ENCODE measurements at regions not wholly inside any gene's neighbourhood (a gene's known extent, or its start where the extent isn't known, plus 50 kb on each side); places are given as distances from the start of the nearest gene placed in this dataset.

DNA sequence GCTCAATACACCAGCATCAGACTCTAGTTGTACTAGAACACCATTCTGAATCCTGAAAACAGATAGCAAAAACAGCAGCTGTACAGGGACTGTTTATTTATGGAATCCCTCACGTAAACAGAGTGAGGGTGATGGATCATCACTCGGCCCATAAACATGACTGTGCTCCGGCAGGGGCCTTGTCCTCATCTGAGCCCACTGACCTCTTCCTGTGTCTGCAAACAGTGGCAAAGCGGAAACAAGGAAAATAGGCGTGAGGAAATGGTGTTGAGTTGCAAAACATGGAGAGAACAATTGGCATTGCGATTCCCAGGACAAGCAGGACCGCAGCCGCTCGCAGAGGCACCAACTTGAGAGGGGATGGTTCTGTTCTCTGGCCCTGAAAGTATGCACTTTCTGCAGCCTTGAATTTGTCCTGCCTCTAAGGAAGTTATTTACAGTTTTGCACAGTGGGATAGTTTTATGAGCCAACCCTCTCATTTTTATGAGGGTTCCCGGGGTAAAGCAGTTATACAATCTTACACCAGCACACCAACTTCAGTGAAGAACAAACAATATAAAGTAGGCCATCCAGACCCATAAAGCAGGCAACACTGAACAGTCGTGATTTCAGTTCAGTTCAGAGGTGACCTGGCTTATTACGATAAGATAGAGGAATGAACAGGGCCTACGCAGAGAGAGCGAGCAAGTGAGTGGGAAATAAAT lies 248.0 kb upstream of the FZD8 start:
- ChIA-PET RAD21 (ENCODE audit: unreplicated experiment) (no interaction called here), SMC1A (ENCODE audit: uncharacterized antibody, unreplicated experiment) (no interaction called here), CTCF (no interaction called here), POLR2A (no interaction called here)
- H3K79me2 ChIP-seq (ENCODE audit: control insufficient read depth, insufficient read depth, low read length) = no peaks in the 10 kb centered on the region
- no peak overlapping the region for H3K9ac ChIP-seq (ENCODE audit: control insufficient read depth, insufficient read depth, low read length)
- no peaks in the 10 kb centered on the region for H3K9me3 ChIP-seq (replicated peaks; ENCODE audit: control insufficient read depth, insufficient read depth, low read length)
- FAIRE-seq = no peak
- H3K4me1 ChIP-seq (ENCODE audit: control insufficient read depth, insufficient read depth, low read length) = no peaks in the 10 kb centered on the region
- no TSS peak for BruUV-seq (replicated peaks)
- no peaks in the 10 kb centered on the region for H3K27me3 ChIP-seq (replicated peaks in 1 of 2; ENCODE audit: control insufficient read depth in 2 of 2, insufficient read depth in 2 of 2, low read length in 1 of 2)
- DNase-seq (ENCODE audit: low read depth, low spot score) = no peak
- no peak overlapping the region for H3K4me2 ChIP-seq (ENCODE audit: control insufficient read depth, insufficient read depth)
- no peak overlapping the region for H3K4me3 ChIP-seq
- in situ Hi-C loops (cut with MboI) = no loop called here
- no peak for ATAC-seq
- intact Hi-C loops (cut with micrococcal nuclease; ENCODE audit: unreplicated experiment) = loop anchor here (10.0 kb wide), 1 partner anchor 55 kb away; no protein-coding TSS in a partner anchor
- 47% methylated on average over 14 of the region's 14 CpGs for WGBS (ENCODE audit: insufficient coverage, insufficient replicate concordance, low lambda C conversion rate, missing lambda C conversion rate)
- no peaks in the 10 kb centered on the region for H4K20me1 ChIP-seq (ENCODE audit: control insufficient read depth, insufficient read depth)
- no peaks in the 10 kb centered on the region; a peak in 1 of 4 replicates for H3K36me3 ChIP-seq (ENCODE audit: control insufficient read depth in 2 of 2, insufficient read depth in 2 of 2, low read length in 1 of 2)
- no peak overlapping the region for H3K27ac ChIP-seq (ENCODE audit: control insufficient read depth, insufficient read depth)
- H2AFZ ChIP-seq (ENCODE audit: control insufficient read depth, low read depth, low read length) = no peak overlapping the region
- no peak for TF ChIP-seq RUNX3 (IDR thresholded peaks at IDR 0.05; ENCODE audit: low read length)
- TF ChIP-seq NFYA (IDR thresholded peaks at IDR 0.05; ENCODE audit: borderline replicate concordance, low read depth, low read length) = no peak
- TF ChIP-seq RAD21 (IDR thresholded peaks at IDR 0.05; ENCODE audit: insufficient read depth, low read depth, low read length) = no peak
- no peak for TF ChIP-seq HCFC1 (IDR thresholded peaks at IDR 0.05; ENCODE audit: low read length)
- TF ChIP-seq RELB (IDR thresholded peaks at IDR 0.05; ENCODE audit: low read depth) = no peak
- TF ChIP-seq MLLT1 (IDR thresholded peaks at IDR 0.05) = no peak
- TF ChIP-seq ATF3 (IDR thresholded peaks at IDR 0.05; ENCODE audit: borderline replicate concordance, extremely low read depth, low read depth, low read length) = no peak
- TF ChIP-seq CBFB (IDR thresholded peaks at IDR 0.05; ENCODE audit: low read depth) = no peak
- TF ChIP-seq E2F4 (IDR thresholded peaks at IDR 0.05; ENCODE audit: low read depth, low read length) = no peak
- TF ChIP-seq CTCF (IDR thresholded peaks at IDR 0.05 in 2 of 3, conservative IDR thresholded peaks at IDR 0.05 in 1 of 3; ENCODE audit: control insufficient read depth in 2 of 3, extremely low read depth in 1 of 3, insufficient read depth in 1 of 3, low read depth in 3 of 3, low read length in 3 of 3) = no peak
- TF ChIP-seq EP300 (IDR thresholded peaks at IDR 0.05; ENCODE audit: borderline replicate concordance in 1 of 2, control insufficient read depth in 1 of 2, low read depth in 2 of 2, low read length in 2 of 2) = no peak
- no peak for TF ChIP-seq BACH1 (IDR thresholded peaks at IDR 0.05; ENCODE audit: borderline replicate concordance)
- TF ChIP-seq CHD4 (IDR thresholded peaks at IDR 0.05) = no peak
- no peak for TF ChIP-seq SREBF1 (IDR thresholded peaks at IDR 0.05; ENCODE audit: low read length)
- no peak for TF ChIP-seq SRF (IDR thresholded peaks at IDR 0.05; ENCODE audit: low read depth in 2 of 2, low read length in 2 of 2)
- TF ChIP-seq ESRRA (IDR thresholded peaks at IDR 0.05; ENCODE audit: low read length) = no peak
- no peak for TF ChIP-seq TBL1XR1 (IDR thresholded peaks at IDR 0.05; ENCODE audit: low read depth, low read length)
- TF ChIP-seq POLR2A (IDR thresholded peaks at IDR 0.05; ENCODE audit: low read depth, low read length) = no peak
- no peak for TF ChIP-seq TCF3 (IDR thresholded peaks at IDR 0.05; ENCODE audit: borderline replicate concordance, insufficient read depth, low read depth, low read length)
